Ovary (tissue), 7 donors: ENCODE measurements at regions not wholly inside any gene's neighbourhood (a gene's known extent, or its start where the extent isn't known, plus 50 kb on each side); places are given as distances from the start of the nearest gene placed in this dataset.

Source experiments
- DNase-seq, 5 donors: peaks; one replicate each; pipeline ENCODE4 v3.0.0-alpha.2; 2019 to 2020
- H3K27ac ChIP-seq, 2 donors: fragments of 200-600 bp; one replicate each; pipeline versions ENCODE4 v1.5.1 to v1.8.0; 2019 to 2022
- H3K27me3 ChIP-seq: fragments of 200-600 bp; one replicate; pipeline ENCODE4 v1.8.0; 2022
- H3K36me3 ChIP-seq: fragments of 200-600 bp; sonication (generic); one replicate; pipeline ENCODE4 v1.5.1; 2019
- H3K4me1 ChIP-seq: one replicate; pipeline ENCODE4 v1.8.1; 2013; ENCODE audit warnings: mild to moderate bottlenecking, moderate library complexity; ENCODE audit not compliant: insufficient read depth
- H3K4me3 ChIP-seq: fragments of 200-600 bp; sonication (generic); one replicate; pipeline ENCODE4 v1.5.1; 2017
- H3K9me3 ChIP-seq, 2 donors: fragments of 200-600 bp in 1 of 2; sonication (generic) in 1 of 2; one replicate each; pipeline versions ENCODE4 v1.5.1 to v1.8.1; 2013 to 2019; ENCODE audit warnings: mild to moderate bottlenecking in 1 of 2, moderate library complexity in 1 of 2
- EP300 ChIP-seq: sonication (generic); formaldehyde crosslinking; IDR thresholded peaks from one replicate; pipeline ENCODE4 v1.6.1; 2017; ENCODE audit warnings: antibody characterized with exemption
- POLR2A ChIP-seq: fragments of 450-650 bp; IDR thresholded peaks from one replicate; pipeline ENCODE4 v1.6.1; 2017; ENCODE audit warnings: antibody characterized with exemption, mild to moderate bottlenecking, moderate library complexity
- WGBS, 3 donors: extraction: QIAGEN DNeasy Blood & Tissue Kit in 1 of 3; methylation state at CpG; one replicate each; pipeline versions ENCODE4 v1.1.5 to v1.1.7; 2013 to 2017; 5-methylcytosine and 5-hydroxymethylcytosine counted together
- intact Hi-C, 4 donors: fragments of 100-400 bp; cut with DNase I; formaldehyde crosslinking; loops; one replicate each; pipeline versions ENCODE4 v1.11.0 to v1.15.1; 2022 to 2023
- TF ChIP-seq, protein P1 (sequence below), 3 donors: fragments of 450-650 bp in 2 of 3; fragments of 200-600 bp in 1 of 3; IDR thresholded peaks; one replicate each; pipeline versions ENCODE4 v1.5.1 to v1.8.0; 2016 to 2022; ENCODE audit warnings: antibody characterized with exemption in 3 of 3, mild to moderate bottlenecking in 1 of 3
- donor health status: DM: no; HTN: no; CAD: no; lungs with moderate emphysema.
- donor health status: DM: no; HTN: no; CAD: no.
- donor health status: Bipolar disorder and iron deficiency.
- donor health status: DM: no; HTN: no; CAD: no.
- donor health status: DM: yes; HTN: yes; CAD: no.

DNA sequence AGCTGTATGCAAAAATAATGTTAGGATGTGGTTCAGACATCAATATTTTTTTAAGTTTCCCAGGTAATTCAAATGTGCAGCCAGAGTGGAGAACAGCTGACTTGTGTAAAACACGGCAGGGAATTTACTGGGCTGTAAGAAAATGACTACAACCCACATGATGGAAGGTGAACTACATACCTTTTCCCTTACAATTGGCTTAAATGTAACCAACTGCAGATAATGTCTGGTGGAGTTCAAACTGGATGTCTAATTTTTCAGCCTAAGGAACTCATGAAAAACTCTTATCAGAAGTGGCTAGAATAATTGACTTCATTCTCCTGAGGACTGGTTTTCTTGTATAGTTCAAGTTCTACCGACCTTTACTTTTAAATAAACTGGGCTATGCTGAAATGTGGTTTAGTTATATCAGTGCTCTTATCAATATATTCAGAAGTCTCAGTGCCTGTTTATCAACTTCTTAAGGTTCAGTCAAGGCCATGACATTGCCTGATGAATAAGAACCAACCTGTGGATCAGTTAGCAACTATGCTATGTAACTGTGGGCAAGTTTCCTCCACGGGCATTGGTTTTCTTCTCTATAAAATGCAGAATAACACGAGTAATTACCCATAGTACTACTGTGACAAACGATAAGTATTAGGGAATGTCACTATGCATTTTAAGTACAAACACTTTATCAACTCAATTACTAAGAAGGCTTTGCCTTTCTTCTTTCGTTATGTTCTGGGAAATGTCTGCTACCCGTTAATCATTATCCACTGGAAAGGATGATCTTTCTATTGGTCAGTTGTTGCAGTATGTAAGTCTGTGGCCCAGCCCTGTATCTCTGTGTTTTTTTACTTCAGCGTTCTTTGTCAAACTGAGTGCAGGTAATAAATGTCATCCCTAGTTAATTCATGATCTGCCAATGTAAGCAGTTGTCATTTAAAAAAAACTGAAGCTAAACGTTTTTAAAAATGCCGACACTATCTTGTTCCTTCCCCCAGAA is 181.6 kb downstream of the PCDH7 start:
- Histone ChIP-seq H3K4me1 (no peaks in the 10 kb centered on the region), H3K27ac (no peak overlapping the region), H3K36me3 (no peaks in the 10 kb centered on the region), H3K9me3 (no peaks in the 10 kb centered on the region), H3K27me3 (no peaks in the 10 kb centered on the region), H3K4me3 (no peak overlapping the region)
- TF ChIP-seq, protein P1, sequence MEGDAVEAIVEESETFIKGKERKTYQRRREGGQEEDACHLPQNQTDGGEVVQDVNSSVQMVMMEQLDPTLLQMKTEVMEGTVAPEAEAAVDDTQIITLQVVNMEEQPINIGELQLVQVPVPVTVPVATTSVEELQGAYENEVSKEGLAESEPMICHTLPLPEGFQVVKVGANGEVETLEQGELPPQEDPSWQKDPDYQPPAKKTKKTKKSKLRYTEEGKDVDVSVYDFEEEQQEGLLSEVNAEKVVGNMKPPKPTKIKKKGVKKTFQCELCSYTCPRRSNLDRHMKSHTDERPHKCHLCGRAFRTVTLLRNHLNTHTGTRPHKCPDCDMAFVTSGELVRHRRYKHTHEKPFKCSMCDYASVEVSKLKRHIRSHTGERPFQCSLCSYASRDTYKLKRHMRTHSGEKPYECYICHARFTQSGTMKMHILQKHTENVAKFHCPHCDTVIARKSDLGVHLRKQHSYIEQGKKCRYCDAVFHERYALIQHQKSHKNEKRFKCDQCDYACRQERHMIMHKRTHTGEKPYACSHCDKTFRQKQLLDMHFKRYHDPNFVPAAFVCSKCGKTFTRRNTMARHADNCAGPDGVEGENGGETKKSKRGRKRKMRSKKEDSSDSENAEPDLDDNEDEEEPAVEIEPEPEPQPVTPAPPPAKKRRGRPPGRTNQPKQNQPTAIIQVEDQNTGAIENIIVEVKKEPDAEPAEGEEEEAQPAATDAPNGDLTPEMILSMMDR (IDR thresholded peaks at IDR 0.05): no peak
- no peak for TF ChIP-seq POLR2A
- no peak for TF ChIP-seq EP300
- intact Hi-C loops: no loop called here
- no peak for DNase-seq
- 65 to 69% (median 65%) methylated on average over 10 of the region's 10 CpGs for WGBS, 3 donors

DNA sequence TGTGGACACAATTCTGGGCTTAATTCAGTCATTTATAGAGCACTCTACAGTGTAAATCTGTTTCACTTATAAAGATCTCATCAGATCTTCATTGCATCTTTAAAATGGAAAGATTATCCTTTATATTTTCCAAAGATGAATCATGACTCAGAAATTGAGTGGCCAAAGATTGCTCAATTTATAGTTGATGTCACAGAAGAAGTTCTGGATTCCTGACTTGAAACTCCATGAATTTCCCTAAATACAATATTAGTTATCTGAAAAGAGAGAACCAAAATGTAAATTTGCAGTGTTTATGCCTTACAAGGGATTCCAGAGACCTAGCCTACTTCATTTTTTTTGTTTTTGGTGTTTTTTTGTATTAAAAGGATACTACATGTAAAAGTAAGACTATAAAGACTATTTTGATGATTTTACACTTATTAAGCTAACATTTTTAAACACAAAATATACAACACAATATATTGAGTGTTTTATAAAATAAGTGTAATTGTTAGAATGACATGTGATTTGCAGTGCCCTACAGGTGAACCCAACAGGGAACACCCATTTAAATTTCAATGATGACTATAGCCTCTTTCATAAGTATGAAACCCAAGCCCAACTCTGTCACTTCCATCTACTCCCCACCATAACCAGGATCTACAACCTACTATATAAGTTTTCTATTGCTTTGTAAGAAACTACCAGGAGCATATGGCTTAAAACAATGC is 183.5 kb downstream of the PCDH7 start:
- no peak for DNase-seq
- TF ChIP-seq POLR2A (no peak), EP300 (no peak)
- TF ChIP-seq, protein P1 (IDR thresholded peaks at IDR 0.05): no peak
- intact Hi-C loops: no loop called here
- no peak overlapping the region for H3K4me3 ChIP-seq
- no peaks in the 10 kb centered on the region for H3K4me1 ChIP-seq
- H3K27me3 ChIP-seq: no peaks in the 10 kb centered on the region
- H3K9me3 ChIP-seq: no peaks in the 10 kb centered on the region
- no peaks in the 10 kb centered on the region for H3K36me3 ChIP-seq
- no peak overlapping the region for H3K27ac ChIP-seq

DNA sequence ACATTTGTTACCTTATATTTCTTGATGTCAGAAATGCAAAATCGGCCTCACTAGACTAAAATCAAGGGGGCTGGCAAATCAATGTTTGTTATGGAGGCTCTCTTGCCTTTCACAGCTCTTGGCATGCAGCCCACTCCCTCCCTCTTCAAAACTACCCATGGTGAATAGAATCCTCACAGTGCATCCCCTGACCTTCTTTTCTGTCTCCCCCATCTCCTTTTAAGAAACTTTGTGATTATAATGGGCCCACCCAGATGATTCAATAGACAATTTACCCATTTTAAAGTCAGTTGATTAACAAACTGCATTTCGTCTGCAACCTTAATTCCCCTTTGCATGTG is 184.0 kb downstream of the PCDH7 start:
- intact Hi-C loops: no loop called here
- DNase-seq: no peak
- H3K4me3 ChIP-seq: no peak overlapping the region
- no peak for TF ChIP-seq EP300
- TF ChIP-seq, protein P1 (IDR thresholded peaks at IDR 0.05): no peak
- TF ChIP-seq POLR2A: no peak
- no peak overlapping the region for H3K27ac ChIP-seq
- no peaks in the 10 kb centered on the region for H3K9me3 ChIP-seq
- H3K27me3 ChIP-seq: no peaks in the 10 kb centered on the region
- H3K4me1 ChIP-seq: no peaks in the 10 kb centered on the region
- 81 to 94% (median 91%) methylated on average over 2 of the region's 2 CpGs for WGBS, 3 donors
- H3K36me3 ChIP-seq: no peaks in the 10 kb centered on the region

DNA sequence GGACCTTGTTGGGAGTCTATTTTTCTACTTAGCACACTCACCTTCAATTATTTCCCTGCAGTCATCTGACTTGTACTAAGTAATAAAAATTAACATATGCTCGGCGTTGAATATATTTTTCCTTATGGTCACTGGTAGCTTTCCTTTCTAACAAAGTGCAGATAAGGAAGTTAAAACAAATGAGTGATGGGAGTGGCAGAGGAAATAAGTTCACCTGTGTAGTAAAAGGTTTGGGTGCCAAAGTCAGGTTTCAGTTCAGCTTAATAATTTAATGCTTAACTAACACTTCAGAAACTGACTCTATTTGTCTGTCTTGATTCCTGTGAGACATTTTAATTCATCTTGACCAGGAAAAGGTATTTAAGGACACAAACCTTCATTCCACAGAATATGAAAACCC is 184.4 kb downstream of the PCDH7 start:
- TF ChIP-seq, protein P1 (IDR thresholded peaks at IDR 0.05): no peak
- TF ChIP-seq POLR2A (no peak), EP300 (no peak)
- no peaks in the 10 kb centered on the region for H3K27me3 ChIP-seq
- intact Hi-C loops: no loop called here
- H3K4me3 ChIP-seq: no peak overlapping the region
- 93 to 96% (median 94%) methylated on average over 2 of the region's 2 CpGs for WGBS, 3 donors
- H3K36me3 ChIP-seq: no peaks in the 10 kb centered on the region
- no peak overlapping the region for H3K27ac ChIP-seq
- no peaks in the 10 kb centered on the region for H3K4me1 ChIP-seq
- no peaks in the 10 kb centered on the region for H3K9me3 ChIP-seq
- DNase-seq: no peak
